ENCODE measurements at regions not wholly inside any gene's neighbourhood (a gene's known extent, or its start where the extent isn't known, plus 50 kb on each side); places are given as distances from the start of the nearest gene placed in this dataset.

DNA sequence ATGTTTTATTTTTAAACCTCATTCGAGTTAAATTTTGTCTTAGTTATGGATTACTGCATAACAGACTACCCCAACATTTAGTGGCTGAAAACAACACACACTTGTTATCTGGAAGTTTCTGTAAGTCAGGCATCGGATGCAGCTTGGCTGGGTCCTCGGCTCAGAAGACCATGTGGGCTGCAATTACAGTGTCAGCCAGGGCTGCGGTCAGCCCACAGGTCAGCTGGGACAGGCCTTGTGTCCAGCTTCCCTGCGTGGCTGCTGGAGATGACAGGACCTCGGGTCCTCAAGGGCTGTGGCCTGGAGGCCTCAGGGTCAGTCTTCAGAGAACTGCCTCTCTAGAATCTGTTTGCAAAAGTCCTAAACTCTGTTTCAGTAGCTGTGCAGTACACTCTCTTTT, 219.0 kb upstream of the IRX1 start:
- TF ChIP-seq MYC (IDR thresholded peaks at IDR 0.05; ENCODE audit: borderline replicate concordance, low read length) (no peak), CHD2 (IDR thresholded peaks at IDR 0.05; ENCODE audit: low read length, partially characterized antibody) (no peak), EP300 (IDR thresholded peaks at IDR 0.05) (no peak), POLR2A (IDR thresholded peaks at IDR 0.05; ENCODE audit: low read length) (no peak), HOXB13 (CRISPR knock-in tag; IDR thresholded peaks at IDR 0.05; ENCODE audit: low read depth) (no peak), KDM1A (IDR thresholded peaks at IDR 0.05; ENCODE audit: low read depth) (no peak), FOSB (CRISPR knock-in tag; IDR thresholded peaks at IDR 0.05) (no peak), PHF8 (IDR thresholded peaks at IDR 0.05; ENCODE audit: borderline replicate concordance, low read depth) (no peak), SREBF2 (IDR thresholded peaks at IDR 0.05) (no peak), CEBPB (IDR thresholded peaks at IDR 0.05) (no peak)
- TF ChIP-seq, protein P1, sequence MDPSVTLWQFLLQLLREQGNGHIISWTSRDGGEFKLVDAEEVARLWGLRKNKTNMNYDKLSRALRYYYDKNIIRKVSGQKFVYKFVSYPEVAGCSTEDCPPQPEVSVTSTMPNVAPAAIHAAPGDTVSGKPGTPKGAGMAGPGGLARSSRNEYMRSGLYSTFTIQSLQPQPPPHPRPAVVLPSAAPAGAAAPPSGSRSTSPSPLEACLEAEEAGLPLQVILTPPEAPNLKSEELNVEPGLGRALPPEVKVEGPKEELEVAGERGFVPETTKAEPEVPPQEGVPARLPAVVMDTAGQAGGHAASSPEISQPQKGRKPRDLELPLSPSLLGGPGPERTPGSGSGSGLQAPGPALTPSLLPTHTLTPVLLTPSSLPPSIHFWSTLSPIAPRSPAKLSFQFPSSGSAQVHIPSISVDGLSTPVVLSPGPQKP (IDR thresholded peaks at IDR 0.05; ENCODE audit: low read depth, low read length) = no peak
- TF ChIP-seq, protein P2, sequence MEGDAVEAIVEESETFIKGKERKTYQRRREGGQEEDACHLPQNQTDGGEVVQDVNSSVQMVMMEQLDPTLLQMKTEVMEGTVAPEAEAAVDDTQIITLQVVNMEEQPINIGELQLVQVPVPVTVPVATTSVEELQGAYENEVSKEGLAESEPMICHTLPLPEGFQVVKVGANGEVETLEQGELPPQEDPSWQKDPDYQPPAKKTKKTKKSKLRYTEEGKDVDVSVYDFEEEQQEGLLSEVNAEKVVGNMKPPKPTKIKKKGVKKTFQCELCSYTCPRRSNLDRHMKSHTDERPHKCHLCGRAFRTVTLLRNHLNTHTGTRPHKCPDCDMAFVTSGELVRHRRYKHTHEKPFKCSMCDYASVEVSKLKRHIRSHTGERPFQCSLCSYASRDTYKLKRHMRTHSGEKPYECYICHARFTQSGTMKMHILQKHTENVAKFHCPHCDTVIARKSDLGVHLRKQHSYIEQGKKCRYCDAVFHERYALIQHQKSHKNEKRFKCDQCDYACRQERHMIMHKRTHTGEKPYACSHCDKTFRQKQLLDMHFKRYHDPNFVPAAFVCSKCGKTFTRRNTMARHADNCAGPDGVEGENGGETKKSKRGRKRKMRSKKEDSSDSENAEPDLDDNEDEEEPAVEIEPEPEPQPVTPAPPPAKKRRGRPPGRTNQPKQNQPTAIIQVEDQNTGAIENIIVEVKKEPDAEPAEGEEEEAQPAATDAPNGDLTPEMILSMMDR (IDR thresholded peaks at IDR 0.05) = no peak
- TF ChIP-seq, protein P3, sequence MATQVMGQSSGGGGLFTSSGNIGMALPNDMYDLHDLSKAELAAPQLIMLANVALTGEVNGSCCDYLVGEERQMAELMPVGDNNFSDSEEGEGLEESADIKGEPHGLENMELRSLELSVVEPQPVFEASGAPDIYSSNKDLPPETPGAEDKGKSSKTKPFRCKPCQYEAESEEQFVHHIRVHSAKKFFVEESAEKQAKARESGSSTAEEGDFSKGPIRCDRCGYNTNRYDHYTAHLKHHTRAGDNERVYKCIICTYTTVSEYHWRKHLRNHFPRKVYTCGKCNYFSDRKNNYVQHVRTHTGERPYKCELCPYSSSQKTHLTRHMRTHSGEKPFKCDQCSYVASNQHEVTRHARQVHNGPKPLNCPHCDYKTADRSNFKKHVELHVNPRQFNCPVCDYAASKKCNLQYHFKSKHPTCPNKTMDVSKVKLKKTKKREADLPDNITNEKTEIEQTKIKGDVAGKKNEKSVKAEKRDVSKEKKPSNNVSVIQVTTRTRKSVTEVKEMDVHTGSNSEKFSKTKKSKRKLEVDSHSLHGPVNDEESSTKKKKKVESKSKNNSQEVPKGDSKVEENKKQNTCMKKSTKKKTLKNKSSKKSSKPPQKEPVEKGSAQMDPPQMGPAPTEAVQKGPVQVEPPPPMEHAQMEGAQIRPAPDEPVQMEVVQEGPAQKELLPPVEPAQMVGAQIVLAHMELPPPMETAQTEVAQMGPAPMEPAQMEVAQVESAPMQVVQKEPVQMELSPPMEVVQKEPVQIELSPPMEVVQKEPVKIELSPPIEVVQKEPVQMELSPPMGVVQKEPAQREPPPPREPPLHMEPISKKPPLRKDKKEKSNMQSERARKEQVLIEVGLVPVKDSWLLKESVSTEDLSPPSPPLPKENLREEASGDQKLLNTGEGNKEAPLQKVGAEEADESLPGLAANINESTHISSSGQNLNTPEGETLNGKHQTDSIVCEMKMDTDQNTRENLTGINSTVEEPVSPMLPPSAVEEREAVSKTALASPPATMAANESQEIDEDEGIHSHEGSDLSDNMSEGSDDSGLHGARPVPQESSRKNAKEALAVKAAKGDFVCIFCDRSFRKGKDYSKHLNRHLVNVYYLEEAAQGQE (IDR thresholded peaks at IDR 0.05) = no peak
- TF ChIP-seq, protein P4, sequence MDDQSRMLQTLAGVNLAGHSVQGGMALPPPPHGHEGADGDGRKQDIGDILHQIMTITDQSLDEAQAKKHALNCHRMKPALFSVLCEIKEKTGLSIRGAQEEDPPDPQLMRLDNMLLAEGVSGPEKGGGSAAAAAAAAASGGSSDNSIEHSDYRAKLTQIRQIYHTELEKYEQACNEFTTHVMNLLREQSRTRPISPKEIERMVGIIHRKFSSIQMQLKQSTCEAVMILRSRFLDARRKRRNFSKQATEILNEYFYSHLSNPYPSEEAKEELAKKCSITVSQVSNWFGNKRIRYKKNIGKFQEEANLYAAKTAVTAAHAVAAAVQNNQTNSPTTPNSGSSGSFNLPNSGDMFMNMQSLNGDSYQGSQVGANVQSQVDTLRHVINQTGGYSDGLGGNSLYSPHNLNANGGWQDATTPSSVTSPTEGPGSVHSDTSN (IDR thresholded peaks at IDR 0.05) = no peak

All from A549 (cell line).